B cell (primary cell): ENCODE measurements at regions not wholly inside any gene's neighbourhood (a gene's known extent, or its start where the extent isn't known, plus 50 kb on each side); places are given as distances from the start of the nearest gene placed in this dataset.

Experiments used
- ATAC-seq: fragments of 200-7000 bp; cut with Tn5 transposase; one replicate; pipeline ENCODE4 v1.10.0; 2021; ENCODE audit warnings: low read depth, mild to moderate bottlenecking, moderate number of reproducible peaks, moderate library complexity
- CTCF ChIA-PET: fragments of 350-600 bp; sonication (Branson Sonifier 250); formaldehyde crosslinking; loops from one replicate; lab custom pipeline; 2021; ENCODE audit warnings: antibody characterized with exemption, inconsistent platforms; lab: Charles Lee
- POLR2A ChIA-PET: fragments of 350-600 bp; sonication (Branson Sonifier 250); formaldehyde crosslinking; loops from one replicate; lab custom pipeline; 2021; ENCODE audit warnings: antibody characterized with exemption; lab: Charles Lee
- DNase-seq: peaks from one replicate; pipeline ENCODE4 v3.0.0; 2013
- H2AFZ ChIP-seq: 2 replicates; pipeline ENCODE4 v1.6.1; 2012; ENCODE audit warnings: mild to moderate bottlenecking, low read depth, low read length; ENCODE audit not compliant: insufficient read depth, poor library complexity, severe bottlenecking
- H3K27ac ChIP-seq, 2 donors: 1 replicate in 1 of 2; 2 replicates in 1 of 2; pipeline ENCODE4 v1.5.1; 2012 to 2013; ENCODE audit warnings: low read length in 2 of 2, mild to moderate bottlenecking in 2 of 2, moderate library complexity in 1 of 2
- H3K27me3 ChIP-seq, 4 experiments: fragments of 200-600 bp in 1 of 4; sonication (generic) in 1 of 4; replicated peaks in 1 of 4; 1 replicate in 2 of 4; 2 replicates in 2 of 4; pipeline versions ENCODE4 v1.6.1 to v1.7.0; 2013 to 2016; ENCODE audit warnings: low read length in 3 of 4, mild to moderate bottlenecking in 2 of 4, mixed read lengths in 1 of 4, moderate library complexity in 1 of 4; ENCODE audit not compliant: insufficient read depth in 4 of 4, control insufficient read depth in 3 of 4; ENCODE audit errors: control extremely low read depth in 1 of 4
- H3K36me3 ChIP-seq, 2 experiments: replicated peaks in 1 of 2; 1 replicate in 1 of 2; 2 replicates in 1 of 2; pipeline versions ENCODE4 v1.6.1 to v1.7.1; 2013; ENCODE audit warnings: low read length in 1 of 2; ENCODE audit not compliant: insufficient read depth in 2 of 2, control insufficient read depth in 1 of 2; ENCODE audit errors: control extremely low read depth in 1 of 2, extremely low read depth in 1 of 2
- H3K4me1 ChIP-seq, 2 donors: fragments of 200-600 bp in 1 of 2; sonication (generic) in 1 of 2; 1 replicate in 1 of 2; 2 replicates in 1 of 2; pipeline versions ENCODE4 v1.5.1 to v1.6.1; 2013 to 2017; ENCODE audit warnings: low read length in 2 of 2; ENCODE audit not compliant: control insufficient read depth in 2 of 2, insufficient read depth in 2 of 2
- H3K4me2 ChIP-seq: replicated peaks from 2 replicates; pipeline ENCODE3; 2012; ENCODE audit warnings: mild to moderate bottlenecking, low read depth, low read length; ENCODE audit not compliant: poor library complexity, severe bottlenecking
- H3K4me3 ChIP-seq, 5 experiments: fragments of 200-600 bp in 1 of 5; sonication (generic) in 1 of 5; 1 replicate in 3 of 5; 2 replicates in 2 of 5; pipeline versions ENCODE4 v1.5.1 to v1.7.0; 2011 to 2016; ENCODE audit warnings: low read length in 4 of 5, mild to moderate bottlenecking in 4 of 5, low read depth in 2 of 5, control low read depth in 1 of 5, moderate library complexity in 1 of 5; ENCODE audit not compliant: insufficient read depth in 1 of 5; ENCODE audit errors: control extremely low read depth in 1 of 5, extremely low read depth in 1 of 5
- H3K79me2 ChIP-seq: fragments of 200-600 bp; sonication (generic); one replicate; pipeline ENCODE4 v1.6.0; 2016; ENCODE audit warnings: low read length; ENCODE audit not compliant: control insufficient read depth, insufficient read depth
- H3K9ac ChIP-seq: fragments of 200-600 bp; sonication (generic); 2 replicates; pipeline ENCODE4 v1.6.1; 2017; ENCODE audit warnings: mild to moderate bottlenecking, low read length, moderate library complexity
- H3K9me3 ChIP-seq, 3 donors: one replicate each; pipeline versions ENCODE4 v1.6.1 to v1.7.1; 2013; ENCODE audit warnings: low read length in 2 of 3; ENCODE audit not compliant: control insufficient read depth in 2 of 3, insufficient read depth in 1 of 3; ENCODE audit errors: control extremely low read depth in 1 of 3
- H4K20me1 ChIP-seq: 2 replicates; pipeline ENCODE4 v1.6.0; 2012; ENCODE audit warnings: mild to moderate bottlenecking, low read length; ENCODE audit not compliant: insufficient read depth, control insufficient read depth, poor library complexity, severe bottlenecking
- H3K27ac Mint-ChIP-seq: one replicate; pipeline ENCODE4 v1.8.0; 2021; ENCODE audit warnings: mixed read lengths
- H3K27me3 Mint-ChIP-seq: one replicate; pipeline ENCODE4 v1.8.0; 2021; ENCODE audit warnings: mixed read lengths
- H3K4me1 Mint-ChIP-seq: one replicate; pipeline ENCODE4 v1.8.0; 2021; ENCODE audit warnings: mixed read lengths
- H3K4me3 Mint-ChIP-seq: one replicate; pipeline ENCODE4 v1.8.0; 2021; ENCODE audit warnings: mixed read lengths
- H3K9me3 Mint-ChIP-seq: one replicate; pipeline ENCODE4 v1.8.0; 2022; ENCODE audit warnings: mixed read lengths; ENCODE audit not compliant: insufficient read depth
- EZH2 ChIP-seq: IDR thresholded peaks from 2 replicates; pipeline ENCODE4 v1.6.1; 2012; ENCODE audit warnings: borderline replicate concordance, low read depth, mild to moderate bottlenecking, moderate library complexity, low read length; ENCODE audit not compliant: insufficient read depth, poor library complexity, severe bottlenecking
- WGBS: methylation state at CpG from one replicate; pipeline ENCODE4 v1.1.5; 2013; ENCODE audit warnings: missing lambda C conversion rate; ENCODE audit not compliant: insufficient coverage; 5-methylcytosine and 5-hydroxymethylcytosine counted together
- intact Hi-C: fragments of 100-400 bp; cut with micrococcal nuclease; formaldehyde crosslinking; loops from one replicate; pipeline ENCODE4 v1.10.0; 2022
- TF ChIP-seq, protein P1 (sequence below): fragments of 200-600 bp; IDR thresholded peaks from one replicate; pipeline ENCODE4 v1.8.0; 2022; ENCODE audit warnings: antibody characterized with exemption, mild to moderate bottlenecking

DNA sequence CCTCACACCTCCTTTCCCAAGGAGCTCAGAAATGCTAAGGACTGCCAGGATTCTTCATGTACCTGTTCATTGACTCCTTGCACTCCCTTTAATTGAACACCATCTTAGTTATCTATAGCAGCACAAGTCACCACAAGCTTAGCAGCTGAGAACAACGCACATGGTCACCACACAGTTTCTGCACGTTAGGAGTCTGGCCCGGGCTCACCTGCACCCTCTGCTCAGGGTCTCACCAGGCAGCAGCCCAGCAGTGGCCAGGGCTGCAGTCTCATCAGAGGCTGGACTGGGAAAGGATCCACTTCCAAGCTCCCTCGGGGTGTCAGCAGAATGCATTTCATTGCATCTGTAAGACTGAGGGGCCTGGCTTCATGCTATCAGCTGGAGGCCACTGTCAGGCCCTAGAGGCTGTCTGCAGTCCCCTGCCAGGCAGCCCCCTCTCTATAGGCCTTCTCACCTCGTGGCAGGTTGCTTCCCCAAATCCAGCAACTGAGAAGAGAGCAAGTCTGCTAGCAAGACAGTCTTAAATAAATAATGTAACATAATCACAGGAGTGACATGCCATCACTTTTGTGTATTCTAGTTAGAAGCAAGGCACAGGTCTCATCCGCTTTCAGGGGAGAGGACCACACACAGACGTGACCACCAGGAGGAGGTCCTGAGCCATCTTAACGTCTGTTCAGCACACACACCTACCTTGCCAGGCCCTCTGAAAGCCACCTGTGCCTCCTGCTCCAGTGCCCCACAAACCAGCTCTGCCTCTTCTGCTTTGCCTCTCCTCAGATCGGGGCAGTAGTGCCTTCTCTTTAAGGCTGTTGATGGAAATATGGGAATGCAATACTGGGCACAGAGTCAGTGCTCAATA, 165.2 kb upstream of the CST7 start:
- no peak for TF ChIP-seq EZH2
- TF ChIP-seq, protein P1, sequence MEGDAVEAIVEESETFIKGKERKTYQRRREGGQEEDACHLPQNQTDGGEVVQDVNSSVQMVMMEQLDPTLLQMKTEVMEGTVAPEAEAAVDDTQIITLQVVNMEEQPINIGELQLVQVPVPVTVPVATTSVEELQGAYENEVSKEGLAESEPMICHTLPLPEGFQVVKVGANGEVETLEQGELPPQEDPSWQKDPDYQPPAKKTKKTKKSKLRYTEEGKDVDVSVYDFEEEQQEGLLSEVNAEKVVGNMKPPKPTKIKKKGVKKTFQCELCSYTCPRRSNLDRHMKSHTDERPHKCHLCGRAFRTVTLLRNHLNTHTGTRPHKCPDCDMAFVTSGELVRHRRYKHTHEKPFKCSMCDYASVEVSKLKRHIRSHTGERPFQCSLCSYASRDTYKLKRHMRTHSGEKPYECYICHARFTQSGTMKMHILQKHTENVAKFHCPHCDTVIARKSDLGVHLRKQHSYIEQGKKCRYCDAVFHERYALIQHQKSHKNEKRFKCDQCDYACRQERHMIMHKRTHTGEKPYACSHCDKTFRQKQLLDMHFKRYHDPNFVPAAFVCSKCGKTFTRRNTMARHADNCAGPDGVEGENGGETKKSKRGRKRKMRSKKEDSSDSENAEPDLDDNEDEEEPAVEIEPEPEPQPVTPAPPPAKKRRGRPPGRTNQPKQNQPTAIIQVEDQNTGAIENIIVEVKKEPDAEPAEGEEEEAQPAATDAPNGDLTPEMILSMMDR = no peak
- H2AFZ ChIP-seq = no peak overlapping the region
- H3K4me2 ChIP-seq = no peak overlapping the region
- Mint-ChIP-seq H3K9me3 (no peaks in the 10 kb centered on the region), H3K27ac (no peak overlapping the region), H3K4me1 (peaks cover 7% of the 10 kb centered on the region), H3K27me3 (peaks cover 4% of the 10 kb centered on the region), H3K4me3 (no peak overlapping the region)
- POLR2A ChIA-PET = no interaction called here
- peaks cover 0 to 6% (median 0%) of the 10 kb centered on the region in 4 experiments for H3K27me3 ChIP-seq
- no peaks in the 10 kb centered on the region for H3K36me3 ChIP-seq
- peaks cover 0 to 9% of the 10 kb centered on the region in 2 donors for H3K4me1 ChIP-seq
- H4K20me1 ChIP-seq = no peaks in the 10 kb centered on the region
- WGBS = 71% methylated on average over 7 of the region's 9 CpGs
- H3K27ac ChIP-seq = no peak overlapping the region
- no peak overlapping the region for H3K4me3 ChIP-seq
- intact Hi-C loops = no loop called here
- no peak for ATAC-seq
- peak; percentile 15 for DNase-seq
- no peaks in the 10 kb centered on the region for H3K79me2 ChIP-seq
- CTCF ChIA-PET = interaction anchor here (0.7 kb wide), 1 partner anchor 202 kb away, joined by 4 read pairs; no protein-coding TSS in a partner anchor
- H3K9ac ChIP-seq = no peak overlapping the region
- no peaks in the 10 kb centered on the region for H3K9me3 ChIP-seq

DNA sequence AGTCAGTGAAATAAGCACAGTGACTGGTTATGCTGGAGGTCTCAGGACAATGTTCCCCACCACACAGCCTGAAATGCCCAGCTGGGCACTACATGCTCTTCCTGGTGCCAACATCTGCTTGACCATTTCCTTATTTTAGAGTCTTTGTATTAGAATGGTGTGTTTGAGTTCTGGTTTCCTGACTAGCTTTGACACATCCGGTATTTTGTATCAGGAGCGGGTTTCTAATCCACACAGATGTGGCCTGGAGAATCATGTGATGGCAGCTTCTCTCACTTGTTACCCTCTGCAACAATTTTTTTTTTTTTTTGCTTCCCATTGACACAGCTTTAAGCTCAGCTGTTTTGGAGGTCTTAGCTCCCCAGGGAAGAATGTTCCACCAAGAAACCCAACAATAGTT, 164.5 kb upstream of the CST7 start:
- intact Hi-C loops = no loop called here
- Histone ChIP-seq H3K9me3 (peaks cover 0 to 2% (median 0%) of the 10 kb centered on the region in 3 donors), H3K27me3 (peaks cover 0 to 6% (median 0%) of the 10 kb centered on the region in 4 experiments), H3K4me1 (peaks cover 0 to 9% of the 10 kb centered on the region in 2 donors), H4K20me1 (no peaks in the 10 kb centered on the region), H3K4me2 (no peak overlapping the region), H3K4me3 (no peak overlapping the region), H3K9ac (no peak overlapping the region), H3K36me3 (no peaks in the 10 kb centered on the region), H3K79me2 (no peaks in the 10 kb centered on the region), H2AFZ (no peak overlapping the region), H3K27ac (no peak overlapping the region)
- Mint-ChIP-seq H3K9me3 (no peaks in the 10 kb centered on the region), H3K27me3 (peaks cover 4% of the 10 kb centered on the region), H3K4me1 (peaks cover 5% of the 10 kb centered on the region), H3K4me3 (no peak overlapping the region), H3K27ac (no peak overlapping the region)
- ATAC-seq = no peak
- no peak for DNase-seq
- POLR2A ChIA-PET = no interaction called here
- TF ChIP-seq, protein P1 = no peak
- no peak for TF ChIP-seq EZH2
- CTCF ChIA-PET = interaction anchor here (0.6 to 0.7 kb wide), 2 partner anchors 201 to 210 kb away, joined by 3 to 4 read pairs; no protein-coding TSS in a partner anchor
- WGBS = 16% methylated on average over 2 of the region's 2 CpGs
